CD4-positive, alpha-beta T cell (primary cell): ENCODE measurements at regions not wholly inside any gene's neighbourhood (a gene's known extent, or its start where the extent isn't known, plus 50 kb on each side); places are given as distances from the start of the nearest gene placed in this dataset.

Source experiments
- ATAC-seq: fragments of 200-7000 bp; cut with Tn5 transposase; one replicate; pipeline ENCODE4 v1.10.0; 2022; ENCODE audit warnings: mild to moderate bottlenecking; ENCODE audit not compliant: poor library complexity
- CTCF ChIA-PET: fragments of 350-600 bp; sonication (Branson Sonifier 250); formaldehyde crosslinking; loops from one replicate; lab custom pipeline; 2021; ENCODE audit warnings: antibody characterized with exemption, inconsistent platforms; lab: Charles Lee
- POLR2A ChIA-PET: fragments of 350-600 bp; sonication (Branson Sonifier 250); formaldehyde crosslinking; loops from one replicate; lab custom pipeline; 2021; ENCODE audit warnings: antibody characterized with exemption, inconsistent platforms; lab: Charles Lee
- DNase-seq, 14 experiments: peaks; one replicate each; pipeline ENCODE4 v3.0.0-alpha.2; 2013 to 2020; ENCODE audit warnings: mixed read lengths in 2 of 14
- H3K27ac ChIP-seq, 2 donors: one replicate each; pipeline versions ENCODE4 v1.5.1 to v1.7.0; 2013; ENCODE audit warnings: low read length in 2 of 2, low read depth in 1 of 2, mild to moderate bottlenecking in 1 of 2
- H3K27me3 ChIP-seq, 2 experiments: 1 replicate in 1 of 2; 2 replicates in 1 of 2; pipeline versions ENCODE4 v1.6.1 to v1.7.0; 2013; ENCODE audit warnings: low read length in 2 of 2, control low read depth in 1 of 2, mild to moderate bottlenecking in 1 of 2, moderate library complexity in 1 of 2; ENCODE audit not compliant: insufficient read depth in 2 of 2, control insufficient read depth in 1 of 2
- H3K36me3 ChIP-seq: one replicate; pipeline ENCODE4 v1.6.1; 2013; ENCODE audit warnings: low read length, control low read depth; ENCODE audit not compliant: insufficient read depth
- H3K4me1 ChIP-seq: one replicate; pipeline ENCODE4 v1.6.1; 2013; ENCODE audit warnings: low read length, control low read depth; ENCODE audit not compliant: insufficient read depth
- H3K4me3 ChIP-seq: one replicate; pipeline ENCODE4 v1.5.1; 2013; ENCODE audit warnings: mild to moderate bottlenecking, low read length, moderate library complexity
- H3K9me3 ChIP-seq, 2 experiments: 1 replicate in 1 of 2; 2 replicates in 1 of 2; pipeline versions ENCODE4 v1.6.1 to v1.7.0; 2013; ENCODE audit warnings: low read length in 2 of 2, mild to moderate bottlenecking in 2 of 2, control low read depth in 1 of 2, moderate library complexity in 1 of 2; ENCODE audit not compliant: control insufficient read depth in 1 of 2, insufficient read depth in 1 of 2
- H3K27ac Mint-ChIP-seq: one replicate; pipeline ENCODE4 v1.8.0; 2020; ENCODE audit warnings: mixed read lengths
- H3K27me3 Mint-ChIP-seq: one replicate; pipeline ENCODE4 v1.8.0; 2021; ENCODE audit warnings: mixed read lengths
- H3K36me3 Mint-ChIP-seq: one replicate; pipeline ENCODE4 v1.8.0; 2021; ENCODE audit warnings: low read depth, mixed read lengths
- H3K4me1 Mint-ChIP-seq: one replicate; pipeline ENCODE4 v1.8.0; 2021; ENCODE audit warnings: low read depth, mixed read lengths
- H3K4me3 Mint-ChIP-seq: one replicate; pipeline ENCODE4 v1.8.0; 2020; ENCODE audit warnings: mild to moderate bottlenecking, mixed read lengths
- H3K9me3 Mint-ChIP-seq: one replicate; pipeline ENCODE4 v1.8.0; 2020; ENCODE audit warnings: mixed read lengths
- CTCF ChIP-seq: fragments of 200-600 bp; IDR thresholded peaks from one replicate; pipeline ENCODE4 v1.8.0; 2022; ENCODE audit warnings: antibody characterized with exemption, mild to moderate bottlenecking
- intact Hi-C, 2 experiments: fragments of 100-400 bp; cut with DNase I in 1 of 2; cut with micrococcal nuclease in 1 of 2; formaldehyde crosslinking; loops; one replicate each; pipeline versions ENCODE4 v1.15.1 to v1.9.0; 2023 to 2025; cut with DNase I, micrococcal nuclease

- Mint-ChIP-seq H3K4me3 (no peak overlapping the region), H3K36me3 (no peaks in the 10 kb centered on the region), H3K27ac (no peak overlapping the region), H3K27me3 (peaks cover 27% of the 10 kb centered on the region), H3K4me1 (no peaks in the 10 kb centered on the region), H3K9me3 (no peaks in the 10 kb centered on the region)
- ATAC-seq (no peak), DNase-seq (no peak)
- TF ChIP-seq CTCF, result no peak
- Histone ChIP-seq H3K27me3 (no peaks in the 10 kb centered on the region), H3K36me3 (no peaks in the 10 kb centered on the region), H3K9me3 (no peaks in the 10 kb centered on the region), H3K27ac (no peak overlapping the region), H3K4me3 (no peak overlapping the region), H3K4me1 (no peaks in the 10 kb centered on the region)
- ChIA-PET CTCF (no interaction called here), POLR2A (no interaction called here)
- intact Hi-C loops, result loop anchor here (5.0 kb wide), 1 partner anchor 477 kb away; no protein-coding TSS in a partner anchor
These were observed 557.2 kb downstream of the BUD13 start for GRCh38 chr11:116215471-116216113.

GRCh38 chr11:116211147-116211546 lies 561.6 kb downstream of the BUD13 start:
- Mint-ChIP-seq H3K4me3 (no peak overlapping the region), H3K27me3 (peaks cover 46% of the 10 kb centered on the region)
- CTCF ChIA-PET, result no interaction called here

GRCh38 chr11:116210663-116211062 lies 562.1 kb downstream of the BUD13 start:
- Histone ChIP-seq H3K27me3 (no peaks in the 10 kb centered on the region), H3K4me3 (no peak overlapping the region), H3K9me3 (peaks cover 0 to 12% of the 10 kb centered on the region in 2 experiments), H3K4me1 (no peaks in the 10 kb centered on the region), H3K27ac (no peak overlapping the region), H3K36me3 (no peaks in the 10 kb centered on the region)
- no peak for DNase-seq
- peaks cover 42% of the 10 kb centered on the region for H3K27me3 Mint-ChIP-seq
- ATAC-seq, result no peak
- H3K36me3 Mint-ChIP-seq, result no peaks in the 10 kb centered on the region
- intact Hi-C loops, result no loop called here
- no peak overlapping the region for H3K27ac Mint-ChIP-seq
- no peaks in the 10 kb centered on the region for H3K4me1 Mint-ChIP-seq
- no peak overlapping the region for H3K4me3 Mint-ChIP-seq
- ChIA-PET POLR2A (no interaction called here), CTCF (no interaction called here)
- TF ChIP-seq CTCF, result no peak
- H3K9me3 Mint-ChIP-seq, result no peaks in the 10 kb centered on the region

More at GRCh38 chr11:116211147-116211546, 561.6 kb downstream of the BUD13 start:
- Histone ChIP-seq H3K4me1 (no peaks in the 10 kb centered on the region), H3K4me3 (no peak overlapping the region), H3K9me3 (peaks cover 0 to 12% of the 10 kb centered on the region in 2 experiments), H3K27me3 (no peaks in the 10 kb centered on the region), H3K36me3 (no peaks in the 10 kb centered on the region), H3K27ac (no peak overlapping the region)
- Mint-ChIP-seq H3K4me1 (no peaks in the 10 kb centered on the region), H3K9me3 (no peaks in the 10 kb centered on the region), H3K36me3 (no peaks in the 10 kb centered on the region), H3K27ac (no peak overlapping the region)
- ATAC-seq, result no peak
- no peak for DNase-seq
- intact Hi-C loops, result no loop called here
- POLR2A ChIA-PET, result no interaction called here
- no peak for TF ChIP-seq CTCF
